Calu3 (cell line): ENCODE measurements at regions not wholly inside any gene's neighbourhood (a gene's known extent, or its start where the extent isn't known, plus 50 kb on each side); places are given as distances from the start of the nearest gene placed in this dataset.

Source experiments
- BruUV-seq: library from RNA; stranded (reverse); fragments of 400-500 nt; replicated peaks from 2 replicates; lab custom pipeline; 2021; lab: Mats Ljungman, UMichigan
- CTCF ChIA-PET: fragments of 300-600 bp; sonication (Branson Sonifier 250); formaldehyde crosslinking; loops from one replicate; lab custom pipeline; 2022; ENCODE audit warnings: antibody characterized with exemption; lab: Charles Lee
- DNase-seq: peaks from one replicate; pipeline ENCODE4 v3.0.0; 2022
- H3K27ac Mint-ChIP-seq: one replicate; pipeline ENCODE4 v1.8.0; 2022; ENCODE audit warnings: mixed read lengths; ENCODE audit not compliant: unreplicated experiment
- H3K27me3 Mint-ChIP-seq: one replicate; pipeline ENCODE4 v1.8.0; 2022; ENCODE audit warnings: mixed read lengths; ENCODE audit not compliant: unreplicated experiment
- H3K36me3 Mint-ChIP-seq: one replicate; pipeline ENCODE4 v1.8.0; 2022; ENCODE audit warnings: mild to moderate bottlenecking, moderate library complexity, mixed read lengths; ENCODE audit not compliant: insufficient read depth, unreplicated experiment
- H3K4me1 Mint-ChIP-seq: one replicate; pipeline ENCODE4 v1.8.0; 2022; ENCODE audit warnings: mild to moderate bottlenecking, low read depth, mixed read lengths; ENCODE audit not compliant: unreplicated experiment
- H3K4me3 Mint-ChIP-seq: one replicate; pipeline ENCODE4 v1.8.0; 2022; ENCODE audit warnings: mild to moderate bottlenecking, low read depth, moderate library complexity, mixed read lengths; ENCODE audit not compliant: unreplicated experiment
- H3K9me3 Mint-ChIP-seq: one replicate; pipeline ENCODE4 v1.8.0; 2022; ENCODE audit warnings: low read depth, mixed read lengths; ENCODE audit not compliant: unreplicated experiment
- CTCF ChIP-seq: fragments of 200-600 bp; IDR thresholded peaks from one replicate; pipeline ENCODE4 v1.8.0; 2022; ENCODE audit warnings: antibody characterized with exemption; ENCODE audit not compliant: unreplicated experiment
- intact Hi-C: fragments of 100-400 bp; cut with micrococcal nuclease; formaldehyde crosslinking; loops from one replicate; pipeline ENCODE4 v1.10.0; 2022; ENCODE audit not compliant: unreplicated experiment

- no peak for DNase-seq
- peaks cover 4% of the 10 kb centered on the region for H3K36me3 Mint-ChIP-seq
These were observed 189.1 kb upstream of the SALL3 start for GRCh38 chr18:78790511-78790910.

GRCh38 chr18:78790960-78791359 lies 188.7 kb upstream of the SALL3 start:
- peaks cover 2% of the 10 kb centered on the region for H3K9me3 Mint-ChIP-seq
- intact Hi-C loops: no loop called here
- CTCF ChIA-PET: no interaction called here
- H3K4me1 Mint-ChIP-seq: no peaks in the 10 kb centered on the region
- no peak for TF ChIP-seq CTCF
- H3K36me3 Mint-ChIP-seq: peaks cover 4% of the 10 kb centered on the region
- H3K27me3 Mint-ChIP-seq: no peaks in the 10 kb centered on the region
- no peak overlapping the region for H3K4me3 Mint-ChIP-seq
- no TSS peak for BruUV-seq
- H3K27ac Mint-ChIP-seq: no peak overlapping the region
- no peak for DNase-seq

More at GRCh38 chr18:78790511-78790910, 189.1 kb upstream of the SALL3 start:
- TF ChIP-seq CTCF: no peak
- CTCF ChIA-PET: no interaction called here
- Mint-ChIP-seq H3K4me3 (no peak overlapping the region), H3K27ac (no peak overlapping the region), H3K4me1 (no peaks in the 10 kb centered on the region), H3K9me3 (peaks cover 2% of the 10 kb centered on the region), H3K27me3 (no peaks in the 10 kb centered on the region)
- BruUV-seq: no TSS peak
- intact Hi-C loops: no loop called here

GRCh38 chr18:78792094-78792493 lies 187.5 kb upstream of the SALL3 start:
- TF ChIP-seq CTCF: no peak
- H3K36me3 Mint-ChIP-seq: peaks cover 4% of the 10 kb centered on the region
- CTCF ChIA-PET: no interaction called here
- H3K27ac Mint-ChIP-seq: no peak overlapping the region
- intact Hi-C loops: no loop called here
- no peaks in the 10 kb centered on the region for H3K27me3 Mint-ChIP-seq
- H3K4me3 Mint-ChIP-seq: no peak overlapping the region
- peaks cover 5% of the 10 kb centered on the region for H3K9me3 Mint-ChIP-seq
- DNase-seq: no peak
- H3K4me1 Mint-ChIP-seq: no peaks in the 10 kb centered on the region
- BruUV-seq: no TSS peak

- Mint-ChIP-seq H3K36me3 (peaks cover 4% of the 10 kb centered on the region), H3K4me3 (no peak overlapping the region), H3K4me1 (no peaks in the 10 kb centered on the region), H3K9me3 (peaks cover 5% of the 10 kb centered on the region), H3K27me3 (no peaks in the 10 kb centered on the region), H3K27ac (no peak overlapping the region)
- CTCF ChIA-PET: no interaction called here
- TF ChIP-seq CTCF: no peak
- DNase-seq: no peak
- no TSS peak for BruUV-seq
- intact Hi-C loops: no loop called here
These were observed 186.9 kb upstream of the SALL3 start for GRCh38 chr18:78792736-78793135.
